Ovary (tissue), 3 donors: ENCODE measurements at regions not wholly inside any gene's neighbourhood (a gene's known extent, or its start where the extent isn't known, plus 50 kb on each side); places are given as distances from the start of the nearest gene placed in this dataset.
"Not testable (repeated sequence)": the region's sequence is repeated elsewhere in the genome, so short reads cannot be mapped to it uniquely, and the experiment has no call there.

ENCODE experiments used
- CTCF ChIP-seq, 3 donors: fragments of 450-650 bp in 2 of 3; fragments of 200-600 bp in 1 of 3; IDR thresholded peaks; one replicate each; pipeline versions ENCODE4 v1.5.1 to v1.8.0; 2016 to 2022; ENCODE audit warnings: antibody characterized with exemption in 3 of 3, mild to moderate bottlenecking in 1 of 3
- POLR2A ChIP-seq: fragments of 450-650 bp; IDR thresholded peaks from one replicate; pipeline ENCODE4 v1.6.1; 2017; ENCODE audit warnings: antibody characterized with exemption, mild to moderate bottlenecking, moderate library complexity
- donor health status: DM: no; HTN: no; CAD: no.

DNA sequence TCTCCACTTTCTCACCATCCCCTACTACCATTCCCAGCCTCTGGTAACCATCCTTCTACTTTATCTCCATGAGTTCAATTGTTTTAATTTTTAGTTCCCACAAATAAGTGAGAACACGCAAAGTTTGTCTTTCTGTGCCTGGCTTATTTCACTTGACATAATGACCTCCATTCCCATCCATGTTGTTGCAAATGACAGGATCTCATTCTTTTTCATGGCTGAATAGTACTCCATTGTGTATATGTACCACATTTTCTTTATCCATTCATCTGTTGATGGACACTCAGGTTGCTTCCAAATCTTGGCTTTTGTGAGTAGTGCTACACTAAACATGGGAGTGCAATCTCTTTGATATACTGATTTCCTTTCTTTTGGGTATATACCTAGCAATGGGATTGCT is 55.8 kb upstream of the FRMPD3 start:
- TF ChIP-seq CTCF (IDR thresholded peaks at IDR 0.05); POLR2A: not testable (repeated sequence)
